Prostate gland (tissue), 2 donors: ENCODE measurements at regions not wholly inside any gene's neighbourhood (a gene's known extent, or its start where the extent isn't known, plus 50 kb on each side); places are given as distances from the start of the nearest gene placed in this dataset.

Experiments used
- DNase-seq: peaks from one replicate; pipeline ENCODE4 v3.0.0-alpha.2; 2019; ENCODE audit warnings: low spot score
- H3K27ac ChIP-seq, 2 donors: fragments of 200-600 bp; sonication (generic); 2 replicates each; pipeline ENCODE4 v1.5.1; 2017 to 2019
- H3K27me3 ChIP-seq: fragments of 200-600 bp; sonication (generic); replicated peaks from 2 replicates; pipeline ENCODE4 v1.5.1; 2019; ENCODE audit not compliant: insufficient read depth
- H3K36me3 ChIP-seq, 2 donors: fragments of 200-600 bp; sonication (generic); 1 replicate in 1 of 2; 2 replicates in 1 of 2; pipeline versions ENCODE4 v1.5.1 to v1.8.1; 2017 to 2019
- H3K4me1 ChIP-seq: fragments of 200-600 bp; sonication (generic); replicated peaks from 2 replicates; pipeline ENCODE4 v1.5.1; 2019
- H3K4me3 ChIP-seq, 2 donors: fragments of 200-600 bp; sonication (generic); 2 replicates each; pipeline ENCODE4 v1.5.1; 2017 to 2019
- H3K9me3 ChIP-seq: fragments of 200-600 bp; sonication (generic); 2 replicates; pipeline ENCODE4 v1.5.1; 2017
- CTCF ChIP-seq, 4 experiments: fragments of 200-600 bp in 2 of 4; fragments of 450-650 bp in 2 of 4; sonication (generic) in 2 of 4; IDR thresholded peaks; 1 replicate in 3 of 4; 2 replicates in 1 of 4; pipeline ENCODE4 v1.5.1; 2016 to 2019; ENCODE audit warnings: antibody characterized with exemption in 4 of 4, mild to moderate bottlenecking in 2 of 4, moderate library complexity in 2 of 4
- POLR2A ChIP-seq: fragments of 450-650 bp; IDR thresholded peaks from one replicate; pipeline ENCODE4 v1.6.1; 2016; ENCODE audit warnings: antibody characterized with exemption, mild to moderate bottlenecking
- POLR2AphosphoS5 ChIP-seq: sonication (generic); formaldehyde crosslinking; IDR thresholded peaks from one replicate; pipeline ENCODE4 v1.6.1; 2017; ENCODE audit warnings: antibody characterized with exemption
- WGBS: methylation state at CpG from one replicate; pipeline ENCODE4 v1.1.5; 2018; 5-methylcytosine and 5-hydroxymethylcytosine counted together
- intact Hi-C: fragments of 100-400 bp; cut with DNase I; formaldehyde crosslinking; loops from one replicate; pipeline ENCODE4 v1.14.2; 2022

- 88% methylated on average over 2 of the region's 2 CpGs for WGBS
- Histone ChIP-seq H3K27ac (no peak overlapping the region), H3K36me3 (no peaks in the 10 kb centered on the region), H3K4me3 (no peak overlapping the region), H3K4me1 (no peaks in the 10 kb centered on the region), H3K9me3 (no peaks in the 10 kb centered on the region), H3K27me3 (no peaks in the 10 kb centered on the region)
- no peak for DNase-seq
- TF ChIP-seq CTCF (IDR thresholded peaks at IDR 0.05) (no peak), POLR2AphosphoS5 (no peak), POLR2A (no peak)
- intact Hi-C loops, result no loop called here
These were observed 296.2 kb upstream of the PRDM1 start for GRCh38 chr6:105789935-105790334.

- H3K9me3 ChIP-seq, result no peaks in the 10 kb centered on the region
- no peak overlapping the region for H3K4me3 ChIP-seq
- H3K27ac ChIP-seq, result no peak overlapping the region
- no peaks in the 10 kb centered on the region for H3K27me3 ChIP-seq
- TF ChIP-seq POLR2AphosphoS5 (no peak), POLR2A (no peak), CTCF (IDR thresholded peaks at IDR 0.05) (no peak)
- intact Hi-C loops, result no loop called here
- no peak for DNase-seq
- no peaks in the 10 kb centered on the region for H3K4me1 ChIP-seq
- no peaks in the 10 kb centered on the region for H3K36me3 ChIP-seq
- 97% methylated on average over 5 of the region's 5 CpGs for whole genome bisulfite sequencing
These were observed 298.4 kb upstream of the PRDM1 start for GRCh38 chr6:105787747-105788146.

GRCh38 chr6:105786890-105787655, 299.1 kb upstream of the PRDM1 start:
- 90% methylated on average over 10 of the region's 10 CpGs for WGBS
- intact Hi-C loops, result no loop called here
- no peaks in the 10 kb centered on the region for H3K36me3 ChIP-seq
- H3K4me3 ChIP-seq, result no peak overlapping the region
- no peak for TF ChIP-seq POLR2AphosphoS5
- H3K4me1 ChIP-seq, result no peaks in the 10 kb centered on the region
- DNase-seq, result no peak
- no peak overlapping the region for H3K27ac ChIP-seq
- no peaks in the 10 kb centered on the region for H3K9me3 ChIP-seq
- H3K27me3 ChIP-seq, result no peaks in the 10 kb centered on the region

GRCh38 chr6:105786449-105786848, 299.7 kb upstream of the PRDM1 start:
- H3K27me3 ChIP-seq, result no peaks in the 10 kb centered on the region
- H3K4me3 ChIP-seq, result no peak overlapping the region
- DNase-seq, result no peak
- no peaks in the 10 kb centered on the region for H3K9me3 ChIP-seq
- intact Hi-C loops, result no loop called here
- H3K4me1 ChIP-seq, result no peaks in the 10 kb centered on the region
- TF ChIP-seq POLR2AphosphoS5, result no peak
- no peak for TF ChIP-seq POLR2A
- TF ChIP-seq CTCF (IDR thresholded peaks at IDR 0.05), result no peak
- no peaks in the 10 kb centered on the region for H3K36me3 ChIP-seq
- 57% methylated on average over 1 of the region's 1 CpG for WGBS
- no peak overlapping the region for H3K27ac ChIP-seq

- H3K36me3 ChIP-seq, result no peaks in the 10 kb centered on the region
- no peaks in the 10 kb centered on the region for H3K27me3 ChIP-seq
- intact Hi-C loops, result no loop called here
- DNase-seq, result no peak
- 87% methylated on average over 6 of the region's 6 CpGs for WGBS
- no peaks in the 10 kb centered on the region for H3K9me3 ChIP-seq
- no peak overlapping the region for H3K4me3 ChIP-seq
- TF ChIP-seq CTCF (IDR thresholded peaks at IDR 0.05) (no peak), POLR2AphosphoS5 (no peak), POLR2A (no peak)
- no peak overlapping the region for H3K27ac ChIP-seq
- no peaks in the 10 kb centered on the region for H3K4me1 ChIP-seq
These were observed 300.9 kb upstream of the PRDM1 start for GRCh38 chr6:105785066-105785811.
